HG02970 (cell line): ENCODE measurements at regions not wholly inside any gene's neighbourhood (a gene's known extent, or its start where the extent isn't known, plus 50 kb on each side); places are given as distances from the start of the nearest gene placed in this dataset.
"Not testable (repeated sequence)": the region's sequence is repeated elsewhere in the genome, so short reads cannot be mapped to it uniquely, and the experiment has no call there.

ENCODE experiments used
- ATAC-seq: cut with Tn5 transposase; IDR thresholded peaks from one replicate; pipeline ENCODE4 v1.9.1; 2021; ENCODE audit warnings: mild to moderate bottlenecking, moderate library complexity, moderate number of reproducible peaks; ENCODE audit not compliant: unreplicated experiment, low FRiP score

DNA sequence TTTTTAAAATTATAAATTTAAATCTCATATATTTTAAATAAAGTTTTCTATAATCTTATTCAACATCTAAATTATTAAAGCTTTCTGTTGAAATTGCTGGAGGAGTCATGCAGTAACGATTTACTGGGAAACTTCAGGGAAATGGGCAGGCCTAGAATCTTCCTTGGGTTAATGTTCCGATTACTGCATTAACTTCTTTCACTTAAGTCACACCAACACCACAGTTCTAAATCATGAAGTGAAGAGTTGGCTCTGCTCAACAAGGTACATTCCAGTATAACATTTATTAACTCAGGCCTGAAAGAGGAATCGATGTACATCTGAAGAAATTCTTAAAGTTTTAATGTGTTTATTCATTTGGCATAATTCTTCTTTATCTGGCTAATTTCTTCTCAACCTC, 244.3 kb downstream of the CCER1 start:
- no peak for ATAC-seq

DNA sequence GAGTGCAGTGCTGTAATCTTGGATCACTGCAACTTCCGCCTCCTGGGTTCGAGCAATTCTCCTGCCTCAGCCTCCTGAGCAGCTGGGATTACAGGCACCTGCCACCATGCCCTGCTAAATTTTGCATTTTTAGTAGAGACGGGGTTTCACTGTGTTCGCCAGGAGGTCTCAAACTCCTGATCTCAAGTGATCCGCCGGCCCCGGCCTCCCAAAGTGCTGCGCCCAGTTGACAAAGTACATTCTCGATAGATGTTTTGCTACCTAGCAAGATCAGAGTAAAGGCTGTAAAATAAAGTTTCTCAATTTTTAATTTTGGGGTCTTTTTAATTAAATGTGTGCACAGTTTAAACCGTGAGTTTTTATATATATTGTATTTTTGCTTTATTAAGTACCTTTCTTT, 248.9 kb downstream of the CCER1 start:
- ATAC-seq: no peak

DNA sequence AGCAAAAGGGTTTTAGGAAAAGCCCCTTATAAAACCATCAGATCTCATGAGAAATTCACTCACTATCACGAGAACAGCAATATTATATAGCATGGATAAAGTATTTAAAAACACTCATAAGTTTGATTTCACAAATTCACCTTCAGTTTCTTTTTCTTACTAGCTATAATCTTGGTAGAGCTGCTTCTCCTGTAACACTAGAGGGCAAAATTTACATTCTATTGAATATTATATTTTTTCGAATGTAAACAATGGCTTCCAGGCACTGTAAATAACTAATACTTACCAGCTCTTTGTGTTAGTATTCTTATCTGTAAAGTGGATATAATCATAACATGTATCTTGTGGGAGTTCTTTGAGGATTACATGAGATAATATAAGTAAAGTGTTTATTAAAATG, 259.6 kb downstream of the CCER1 start:
- no peak for ATAC-seq

DNA sequence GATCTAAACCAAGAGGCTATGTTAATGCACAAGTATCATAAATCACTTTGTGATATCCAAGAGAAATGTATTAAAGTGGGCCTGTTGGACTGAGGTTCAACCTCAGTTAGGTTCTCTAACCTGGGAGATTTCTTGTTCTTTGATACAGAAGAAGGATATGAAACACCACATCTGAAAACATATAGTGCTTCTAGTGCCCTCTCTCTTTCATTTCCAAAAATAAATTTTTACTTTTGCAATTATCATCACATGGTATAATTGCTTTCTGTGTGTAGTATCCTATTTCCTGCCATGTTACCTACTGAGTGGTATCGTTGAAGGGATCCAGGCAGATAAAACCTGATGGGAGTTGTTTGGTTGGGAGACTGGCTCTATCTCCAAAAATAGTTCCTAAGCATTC, 264.9 kb downstream of the CCER1 start:
- no peak for ATAC-seq

DNA sequence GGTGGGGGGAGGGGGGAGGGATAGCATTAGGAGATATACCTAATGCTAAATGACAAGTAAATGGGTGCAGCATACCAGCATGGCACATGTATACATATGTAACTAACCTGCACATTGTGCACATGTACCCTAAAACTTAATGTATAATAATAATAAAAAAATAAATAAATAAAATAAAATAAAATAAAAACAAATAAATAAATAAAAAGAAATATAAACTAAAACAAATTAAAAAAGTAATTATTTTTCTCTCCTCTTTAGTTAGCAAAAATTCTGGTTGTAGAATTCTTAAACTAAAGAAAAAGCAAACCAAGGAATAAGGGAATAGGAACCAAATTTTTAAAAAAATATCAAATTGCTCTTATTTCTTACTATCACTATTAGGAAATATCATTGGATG, 267.3 kb downstream of the CCER1 start:
- ATAC-seq: not testable (repeated sequence)

DNA sequence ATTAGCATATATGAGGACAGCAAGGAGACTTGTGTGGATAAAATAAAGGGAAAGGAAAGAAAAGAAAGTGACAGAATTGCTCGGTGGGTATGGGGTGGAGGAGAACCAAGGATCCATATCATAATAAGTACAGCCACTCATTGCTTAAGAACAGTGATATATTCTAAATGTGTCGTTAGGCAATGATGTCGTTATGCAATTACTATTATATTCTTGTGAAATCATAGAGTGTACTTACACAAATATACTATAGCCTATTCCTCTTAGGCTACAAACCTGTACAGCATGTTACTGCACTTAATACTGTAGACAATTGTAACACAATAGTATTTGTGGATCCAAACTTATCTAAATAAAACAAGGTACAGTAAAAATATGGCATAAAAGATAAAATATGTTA, 271.1 kb downstream of the CCER1 start:
- ATAC-seq: no peak

DNA sequence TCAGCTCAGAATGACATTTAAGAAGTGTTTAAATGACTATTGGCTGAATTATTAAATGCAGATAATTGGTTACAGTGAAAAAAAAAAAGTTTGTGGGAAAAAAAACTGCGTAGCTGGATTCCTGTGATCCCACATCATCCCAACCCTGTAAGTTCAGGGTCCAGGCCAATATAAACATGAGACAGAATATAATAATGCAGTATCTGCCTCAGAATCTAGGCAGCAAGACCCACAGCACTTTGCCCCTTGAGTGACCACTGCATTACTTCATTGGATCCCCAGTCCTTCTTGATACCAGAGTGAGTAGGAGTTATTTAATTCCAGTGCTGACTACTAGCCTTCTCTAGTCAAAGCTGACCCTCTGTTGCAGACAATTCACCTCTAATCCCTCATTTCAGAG, 272.6 kb downstream of the CCER1 start:
- ATAC-seq: no peak

DNA sequence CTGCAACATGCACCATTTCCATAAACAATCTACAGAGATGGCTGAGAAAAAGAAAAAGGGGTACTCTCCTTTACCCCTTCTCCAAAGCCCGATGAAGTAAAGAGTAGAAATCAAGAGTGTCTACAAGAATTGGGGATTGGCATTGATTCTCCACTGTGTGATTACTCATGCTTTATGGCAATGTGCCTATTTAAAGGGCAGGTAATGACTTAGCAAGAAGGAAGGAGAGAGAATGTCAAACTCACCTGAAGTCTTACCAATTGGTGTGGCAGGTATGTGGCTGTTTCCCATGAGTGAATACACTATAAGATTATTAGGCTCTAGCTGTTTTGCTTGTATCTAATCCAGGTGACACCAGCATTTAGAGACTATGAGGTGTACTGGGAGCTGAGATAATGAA, 275.3 kb downstream of the CCER1 start:
- ATAC-seq: no peak

DNA sequence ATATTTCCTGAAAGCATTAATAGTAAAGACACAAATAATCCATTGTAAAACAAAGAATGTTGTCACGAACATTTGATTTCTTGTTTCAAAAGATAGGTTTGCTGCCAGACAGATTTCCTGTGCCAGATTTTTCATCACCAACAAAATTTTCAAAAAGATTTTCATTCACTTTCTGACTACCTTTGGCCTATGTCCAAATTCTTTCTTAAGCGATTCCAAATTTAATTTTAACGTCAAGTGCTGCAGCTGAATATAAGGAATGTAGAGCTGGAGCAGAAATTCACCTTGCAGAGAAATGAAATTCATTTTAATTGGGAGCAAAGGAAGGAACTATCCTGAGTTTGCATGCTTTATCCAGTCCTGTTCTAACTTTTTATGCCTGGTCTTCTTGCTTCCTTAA, 277.4 kb downstream of the CCER1 start:
- no peak for ATAC-seq

DNA sequence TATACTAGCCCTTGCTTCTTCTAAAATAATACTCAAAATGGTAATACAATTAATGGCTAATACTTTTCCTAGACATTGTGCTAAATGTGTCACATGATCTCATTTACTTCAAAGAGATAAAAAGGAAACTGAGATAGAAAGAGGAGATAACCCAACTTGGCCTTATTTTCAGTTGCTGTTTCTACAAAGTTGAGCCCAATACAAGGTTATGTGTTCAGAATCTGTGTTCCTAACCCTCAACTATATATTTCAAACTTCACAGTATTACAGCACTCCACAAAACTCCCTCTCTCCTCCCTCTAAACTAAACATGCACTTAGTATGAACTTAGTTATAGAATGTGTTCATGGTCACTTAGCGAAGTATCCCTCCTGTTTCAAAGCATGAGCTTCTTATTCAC, 277.9 kb downstream of the CCER1 start:
- ATAC-seq: no peak

DNA sequence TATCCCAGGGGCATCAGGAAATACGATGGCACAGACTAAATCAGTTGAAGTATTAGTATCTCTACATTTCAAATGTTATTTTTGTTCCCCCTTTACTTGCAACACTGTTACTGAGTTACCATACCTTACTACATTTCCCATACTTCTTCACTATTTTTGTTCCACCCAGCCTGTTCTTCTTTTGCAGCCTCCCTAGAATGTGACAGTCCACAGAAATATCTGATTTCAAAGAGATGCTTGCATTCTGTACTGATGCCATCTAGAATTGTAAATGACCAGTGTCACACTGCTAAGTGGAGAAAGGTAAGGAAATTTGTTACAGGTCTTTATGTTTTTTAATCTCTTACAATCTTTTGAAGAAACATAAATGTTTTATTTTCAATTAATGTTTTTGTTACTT, 279.9 kb downstream of the CCER1 start:
- no peak for ATAC-seq

DNA sequence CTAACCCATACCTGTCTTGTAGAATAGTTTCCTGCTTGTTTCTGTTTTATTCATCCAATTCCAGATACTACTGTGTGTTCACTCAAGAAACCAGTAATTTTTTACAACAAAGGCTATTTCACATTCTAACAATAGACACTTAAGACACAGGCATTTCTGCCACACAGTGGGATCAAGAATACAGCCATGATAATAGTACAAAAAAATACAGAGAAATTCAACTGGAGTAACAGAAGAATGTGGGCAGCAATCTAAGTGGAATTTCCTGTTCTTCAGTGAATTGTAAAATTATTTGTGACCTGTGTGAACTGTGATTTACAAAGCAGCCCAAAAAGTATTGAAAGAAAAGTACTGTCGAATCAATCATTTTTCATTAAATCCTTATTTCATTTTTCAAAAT, 282.9 kb downstream of the CCER1 start:
- ATAC-seq: no peak

DNA sequence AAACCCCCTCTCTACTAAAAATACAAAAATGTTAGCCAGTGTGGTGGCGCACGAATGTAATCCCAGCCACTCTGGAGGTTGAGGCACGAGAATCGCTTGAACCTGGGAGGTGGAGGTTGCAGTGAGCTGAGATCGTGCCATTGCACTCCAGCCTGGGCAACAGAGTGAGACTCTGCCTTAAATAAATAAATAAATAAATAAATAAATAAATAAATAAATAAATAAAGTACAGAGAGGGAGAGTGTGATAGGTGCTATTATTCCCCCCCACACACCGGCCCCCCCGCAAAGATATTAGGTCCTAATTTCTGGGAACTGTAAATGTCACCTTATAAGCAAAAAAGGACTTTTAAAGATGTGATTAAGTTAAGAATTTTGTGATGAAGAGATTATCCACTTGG, 291.0 kb downstream of the CCER1 start:
- ATAC-seq: not testable (repeated sequence)

DNA sequence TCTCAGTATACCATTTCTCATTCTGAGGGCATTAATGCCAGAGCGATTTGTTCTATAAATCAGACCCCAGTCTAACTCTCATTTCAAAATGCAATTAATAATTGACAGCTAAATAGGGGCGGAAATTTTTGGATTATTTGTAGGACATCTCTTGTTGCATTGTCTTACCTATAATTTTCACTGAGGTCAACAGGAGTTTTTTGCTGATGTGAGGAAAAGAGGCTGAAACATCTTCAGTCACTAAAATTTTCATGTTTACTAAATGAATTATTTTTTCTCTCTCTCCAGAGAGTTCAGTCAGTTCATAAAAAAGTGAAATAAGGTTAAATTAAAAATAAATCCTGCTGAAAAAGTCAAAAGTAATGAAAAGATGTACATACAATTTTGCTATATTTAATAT, 295.9 kb downstream of the CCER1 start:
- ATAC-seq: no peak

DNA sequence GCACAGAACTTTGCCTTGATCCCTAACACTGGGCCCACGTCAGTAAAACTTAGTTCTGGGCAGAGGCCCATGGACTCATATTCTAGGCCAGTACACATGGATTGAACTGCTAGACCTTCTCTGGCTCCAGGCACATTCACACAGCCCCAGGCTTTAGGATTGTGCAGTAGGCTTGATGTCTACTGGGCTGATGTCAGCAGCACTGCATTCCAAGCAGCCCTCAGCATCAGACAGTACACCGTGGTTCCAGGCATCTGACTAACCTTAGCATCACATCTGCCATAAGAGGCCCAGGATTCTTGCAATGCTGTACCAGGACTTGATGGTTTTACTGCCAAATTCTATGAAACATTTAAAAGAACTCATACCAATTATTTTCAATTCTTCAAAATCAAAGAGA, 301.9 kb downstream of the CCER1 start:
- no peak for ATAC-seq

DNA sequence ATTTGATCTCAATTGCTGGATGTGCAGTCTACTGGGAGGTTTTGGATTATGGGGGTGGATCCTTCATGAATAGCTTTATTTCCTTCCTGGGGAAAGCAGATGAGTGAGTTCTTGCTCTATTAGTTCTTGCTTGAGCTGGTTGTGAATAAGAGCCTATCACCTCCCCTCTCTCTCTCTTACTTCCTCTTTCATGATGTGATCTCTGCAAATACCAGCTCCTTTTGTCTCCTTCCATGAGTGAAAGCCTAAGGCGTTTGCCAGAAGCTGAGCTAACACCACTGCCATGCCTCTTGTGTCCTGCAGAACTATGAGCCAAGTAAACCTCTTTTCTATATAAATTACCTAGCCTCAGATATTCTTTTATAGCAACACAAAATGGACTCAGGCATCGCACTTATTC, 302.7 kb downstream of the CCER1 start:
- ATAC-seq: no peak

DNA sequence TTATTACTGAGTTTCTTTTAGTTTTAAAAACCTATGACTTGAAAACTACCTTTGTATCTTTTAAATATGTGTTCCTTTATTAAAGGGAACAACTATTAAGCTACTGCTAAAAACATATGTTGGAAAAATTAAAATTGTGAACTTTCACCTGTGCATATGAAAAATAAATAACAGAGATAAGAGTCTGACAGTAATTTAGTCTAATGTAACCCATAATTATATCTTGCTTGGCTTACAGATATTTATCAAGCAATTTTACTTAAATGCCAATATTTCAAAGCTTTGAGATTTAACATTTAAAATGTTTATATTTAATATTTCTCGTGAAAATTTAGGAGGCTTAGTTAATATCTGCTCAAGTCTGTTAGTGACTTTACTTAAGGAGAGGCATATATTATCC, 309.8 kb downstream of the CCER1 start:
- no peak for ATAC-seq

DNA sequence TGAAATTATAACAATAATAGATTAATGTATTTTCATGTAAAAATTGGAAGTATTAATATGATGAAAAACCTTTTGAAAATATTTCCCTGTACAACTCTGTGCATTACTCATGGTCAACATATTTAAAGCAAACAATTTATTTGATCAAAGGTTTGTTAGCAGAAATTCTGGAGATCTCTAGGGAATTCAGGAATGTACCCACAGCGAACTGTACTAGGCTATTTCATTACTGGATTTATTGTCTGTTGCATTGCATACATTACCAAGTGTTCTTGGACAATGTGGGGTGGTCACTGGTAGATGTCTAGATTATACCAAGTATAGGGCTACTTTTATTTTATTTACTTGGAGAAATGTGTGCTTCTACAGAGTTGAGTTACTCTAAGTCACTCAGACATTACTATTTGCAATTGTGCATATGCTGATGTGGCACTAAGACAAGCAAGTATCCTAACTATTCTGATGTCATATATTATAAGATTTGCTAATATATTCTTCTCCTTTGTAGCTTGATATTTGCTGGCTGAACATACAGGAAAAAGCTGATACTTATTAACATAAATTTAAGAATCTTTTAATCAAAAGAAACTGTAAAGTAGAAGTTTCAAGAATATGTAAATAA, 323.3 kb downstream of the CCER1 start:
- ATAC-seq: no peak

DNA sequence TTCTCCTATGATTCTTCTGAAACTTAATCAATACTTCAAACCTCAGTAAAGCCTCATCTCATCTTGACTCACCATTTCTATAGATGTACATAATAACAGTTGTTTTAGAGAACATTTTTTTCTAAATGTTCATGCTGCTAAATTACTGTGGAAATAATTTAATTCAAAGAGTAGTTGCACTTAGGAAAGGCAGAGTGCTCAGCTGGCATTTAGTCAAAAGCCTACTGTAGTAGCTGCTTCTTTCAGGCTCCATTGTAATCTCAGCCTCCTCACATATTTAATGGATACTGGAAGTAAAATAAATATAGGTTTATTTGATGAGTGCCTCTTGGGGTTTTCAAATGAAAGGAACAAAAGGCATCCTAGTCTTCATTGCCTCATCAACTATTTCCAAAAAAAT, 325.0 kb downstream of the CCER1 start:
- ATAC-seq: no peak

DNA sequence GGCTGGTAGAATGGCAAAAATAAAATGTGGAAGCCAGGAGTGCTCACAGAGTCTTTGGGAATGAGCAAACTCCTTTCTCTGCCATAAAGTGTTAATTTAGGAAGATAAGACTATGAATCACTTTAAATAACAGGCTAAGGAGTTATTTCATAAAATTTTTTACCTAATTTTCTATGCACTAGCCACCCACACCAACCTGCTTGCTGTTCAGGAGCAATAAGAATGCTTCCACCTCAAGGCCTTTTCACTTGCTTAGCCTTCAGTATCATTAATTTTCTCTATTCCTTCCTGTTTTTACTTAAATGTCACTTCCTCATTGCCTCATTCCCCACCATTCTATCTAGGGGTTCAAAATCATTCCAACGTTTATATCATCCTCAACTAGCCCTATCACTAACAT, 326.8 kb downstream of the CCER1 start:
- ATAC-seq: no peak

DNA sequence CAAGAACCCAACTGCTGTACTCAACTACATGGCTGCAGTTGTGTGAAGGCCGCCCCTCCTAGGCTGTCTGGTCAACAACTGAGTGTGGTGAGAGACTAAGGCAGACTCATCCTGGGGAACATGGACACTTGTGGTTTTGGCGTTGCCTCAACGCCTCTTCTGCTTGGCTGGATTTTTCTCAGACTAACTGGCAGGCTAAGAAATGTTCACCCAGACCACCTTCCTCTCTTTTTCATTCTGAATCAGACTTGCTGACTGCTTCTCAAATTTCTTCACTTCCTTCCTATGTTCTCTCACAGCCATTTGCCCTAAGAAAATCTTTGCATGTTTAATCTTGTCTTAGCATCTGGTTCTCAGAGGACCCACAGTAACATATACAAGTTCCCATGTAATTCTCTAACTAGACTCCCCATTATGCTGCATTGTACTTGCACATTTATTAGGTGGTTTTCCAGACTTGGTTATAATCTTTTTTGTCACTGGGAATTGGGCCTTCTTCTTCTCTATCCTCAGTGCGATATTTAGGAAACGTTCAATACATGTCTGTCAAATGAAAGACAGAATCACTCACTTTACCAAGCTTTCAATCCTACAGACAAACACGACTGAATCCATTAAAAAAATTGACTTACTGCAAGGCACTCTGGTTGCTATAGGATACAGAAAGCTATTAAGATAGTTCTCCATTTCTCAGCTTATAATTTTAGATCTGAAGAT, 327.6 kb downstream of the CCER1 start:
- ATAC-seq: no peak

DNA sequence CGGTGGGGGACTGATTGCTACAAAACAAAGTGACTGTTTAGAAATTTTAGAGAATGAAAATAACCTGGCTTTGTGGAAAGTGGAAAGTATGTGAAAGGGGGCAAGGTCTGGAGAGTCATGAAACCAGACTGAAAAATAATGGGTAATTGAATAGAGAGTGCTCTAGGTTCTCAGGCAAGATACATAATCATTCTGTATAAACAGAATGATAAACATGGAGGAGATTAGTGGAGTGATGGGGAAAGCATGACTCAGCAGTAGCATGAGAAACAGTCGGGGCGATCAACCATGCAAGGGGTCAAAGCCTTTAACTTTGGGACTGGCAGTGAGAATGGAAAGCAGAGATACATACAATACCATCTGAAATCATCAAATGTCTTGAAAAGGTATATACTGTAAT, 332.5 kb downstream of the CCER1 start:
- no peak for ATAC-seq

DNA sequence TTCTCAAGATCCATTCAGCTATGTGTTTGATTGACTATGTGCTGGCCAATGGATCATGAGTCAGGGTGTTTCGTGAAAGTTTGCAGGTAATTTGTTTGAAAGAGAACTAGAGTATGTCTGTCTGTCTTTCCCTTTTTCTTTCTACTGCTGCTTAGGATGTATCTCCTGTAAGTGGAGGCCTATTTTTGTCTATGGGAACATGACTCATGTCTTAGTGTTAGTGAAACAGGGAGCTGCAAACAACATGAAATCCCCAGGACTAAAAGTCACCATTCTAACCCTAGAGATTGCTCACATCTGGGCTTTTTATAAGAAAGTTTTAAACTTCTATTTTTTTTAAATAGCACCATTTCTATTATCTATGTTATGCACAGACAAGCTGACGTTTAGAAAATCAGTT, 333.0 kb downstream of the CCER1 start:
- no peak for ATAC-seq
